WTC11 (cell line): ENCODE measurements at regions not wholly inside any gene's neighbourhood (a gene's known extent, or its start where the extent isn't known, plus 50 kb on each side); places are given as distances from the start of the nearest gene placed in this dataset.

Experiments
- ATAC-seq: fragments of 200-7000 bp; cut with Tn5 transposase; 2 replicates; pipeline ENCODE4 v1.10.0; 2021; ENCODE audit warnings: mild to moderate bottlenecking, moderate library complexity
- CTCF ChIA-PET: fragments of 300-600 bp; sonication (Branson Sonifier 250); formaldehyde crosslinking; loops from one replicate; lab custom pipeline; 2021; ENCODE audit warnings: antibody characterized with exemption; lab: Charles Lee
- POLR2A ChIA-PET: fragments of 350-600 bp; sonication (Branson Sonifier 250); formaldehyde crosslinking; loops from one replicate; lab custom pipeline; 2021; ENCODE audit warnings: antibody characterized with exemption; lab: Charles Lee
- DNase-seq: peaks from one replicate; pipeline ENCODE4 v3.0.0; 2021; ENCODE audit warnings: low spot score
- H3K27ac Mint-ChIP-seq: 2 replicates; pipeline ENCODE4 v1.8.0; 2021; ENCODE audit warnings: mixed read lengths
- H3K27me3 Mint-ChIP-seq: 2 replicates; pipeline ENCODE4 v1.8.0; 2021; ENCODE audit warnings: low read depth, mild to moderate bottlenecking, moderate library complexity, mixed read lengths
- H3K36me3 Mint-ChIP-seq: 2 replicates; pipeline ENCODE4 v1.8.0; 2021; ENCODE audit warnings: mixed read lengths
- H3K4me1 Mint-ChIP-seq: 2 replicates; pipeline ENCODE4 v1.8.0; 2022; ENCODE audit warnings: mixed read lengths
- H3K4me3 Mint-ChIP-seq: 2 replicates; pipeline ENCODE4 v1.8.0; 2021; ENCODE audit warnings: mild to moderate bottlenecking, moderate library complexity, mixed read lengths
- H3K9me3 Mint-ChIP-seq: 2 replicates; pipeline ENCODE4 v1.8.0; 2021; ENCODE audit warnings: mixed read lengths
- CBFB ChIP-seq: sonication (generic); formaldehyde crosslinking; IDR thresholded peaks from 2 replicates; pipeline ENCODE4 v1.8.1; 2022; ENCODE audit warnings: mild to moderate bottlenecking, low read depth, missing genetic modification reagents
- ETV6 ChIP-seq: sonication (generic); formaldehyde crosslinking; IDR thresholded peaks from 2 replicates; pipeline ENCODE4 v1.8.1; 2022; ENCODE audit warnings: mild to moderate bottlenecking, missing genetic modification reagents
- MYBL2 ChIP-seq: sonication (generic); formaldehyde crosslinking; IDR thresholded peaks from 2 replicates; pipeline ENCODE4 v1.8.1; 2023; ENCODE audit warnings: mild to moderate bottlenecking, moderate library complexity, missing genetic modification reagents
- NFE2L1 ChIP-seq: sonication (generic); formaldehyde crosslinking; IDR thresholded peaks from 2 replicates; pipeline ENCODE4 v1.8.1; 2023; ENCODE audit warnings: missing genetic modification reagents
- NR3C1 ChIP-seq: sonication (generic); formaldehyde crosslinking; conservative IDR thresholded peaks from 2 replicates; pipeline ENCODE4 v1.8.1; 2023; ENCODE audit warnings: low read depth, mild to moderate bottlenecking, missing genetic modification reagents
- RELA ChIP-seq: sonication (generic); formaldehyde crosslinking; IDR thresholded peaks from 2 replicates; pipeline ENCODE4 v1.8.1; 2022; ENCODE audit warnings: missing genetic modification reagents, mild to moderate bottlenecking, borderline replicate concordance
- RORB ChIP-seq: fragments of 250-450 bp; sonication (Bioruptor Pico); IDR thresholded peaks from 2 replicates; pipeline ENCODE4 v1.9.0; 2021; ENCODE audit warnings: mild to moderate bottlenecking
- SMAD4 ChIP-seq: sonication (generic); formaldehyde crosslinking; IDR thresholded peaks from 2 replicates; pipeline ENCODE4 v1.8.0; 2022; ENCODE audit warnings: mild to moderate bottlenecking, missing genetic modification reagents
- TCF7 ChIP-seq: sonication (generic); formaldehyde crosslinking; IDR thresholded peaks from 2 replicates; pipeline ENCODE4 v1.8.0; 2022; ENCODE audit warnings: mild to moderate bottlenecking, low read depth, missing genetic modification reagents, moderate library complexity
- TEAD1 ChIP-seq: sonication (generic); formaldehyde crosslinking; IDR thresholded peaks from 2 replicates; pipeline ENCODE4 v1.8.0; 2022; ENCODE audit warnings: mild to moderate bottlenecking, missing genetic modification reagents
- TEAD4 ChIP-seq: sonication (generic); formaldehyde crosslinking; IDR thresholded peaks from 2 replicates; pipeline ENCODE4 v1.8.0; 2022; ENCODE audit warnings: mild to moderate bottlenecking, missing genetic modification reagents
- ZNF219 ChIP-seq: sonication (generic); formaldehyde crosslinking; IDR thresholded peaks from 2 replicates; pipeline ENCODE4 v1.8.0; 2023; ENCODE audit warnings: missing genetic modification reagents, mild to moderate bottlenecking, borderline replicate concordance
- ZNF396 ChIP-seq: fragments of 250-450 bp; sonication (Bioruptor Pico); IDR thresholded peaks from 2 replicates; pipeline ENCODE4 v1.8.0; 2021; ENCODE audit warnings: mild to moderate bottlenecking, moderate library complexity, borderline replicate concordance
- TF ChIP-seq, protein P1 (sequence below): sonication (generic); formaldehyde crosslinking; IDR thresholded peaks from 2 replicates; pipeline ENCODE4 v1.8.1; 2022; ENCODE audit warnings: mild to moderate bottlenecking, moderate library complexity, missing genetic modification reagents
- TF ChIP-seq, protein P2 (sequence below): sonication (generic); formaldehyde crosslinking; IDR thresholded peaks from 2 replicates; pipeline ENCODE4 v1.8.0; 2022; ENCODE audit warnings: mild to moderate bottlenecking, missing genetic modification reagents
- TF ChIP-seq, protein P3 (sequence below): sonication (generic); formaldehyde crosslinking; IDR thresholded peaks from 2 replicates; pipeline ENCODE4 v1.8.0; 2023; ENCODE audit warnings: missing genetic modification reagents, mild to moderate bottlenecking, borderline replicate concordance
- TF ChIP-seq, protein P4 (sequence below): sonication (generic); formaldehyde crosslinking; IDR thresholded peaks from 2 replicates; pipeline ENCODE4 v1.8.1; 2023; ENCODE audit warnings: mild to moderate bottlenecking, moderate library complexity, missing genetic modification reagents
- TF ChIP-seq, protein P5 (sequence below): fragments of 250-450 bp; sonication (Bioruptor Pico); IDR thresholded peaks from 2 replicates; pipeline ENCODE4 v1.9.0; 2021; ENCODE audit warnings: mild to moderate bottlenecking
- TF ChIP-seq, protein P6 (sequence below): sonication (generic); formaldehyde crosslinking; conservative IDR thresholded peaks from 2 replicates; pipeline ENCODE4 v1.8.1; 2023; ENCODE audit warnings: mild to moderate bottlenecking, low read depth, missing genetic modification reagents, moderate library complexity
- TF ChIP-seq, protein P7 (sequence below): sonication (generic); formaldehyde crosslinking; IDR thresholded peaks from 2 replicates; pipeline ENCODE4 v1.8.0; 2022; ENCODE audit warnings: missing genetic modification reagents

DNA sequence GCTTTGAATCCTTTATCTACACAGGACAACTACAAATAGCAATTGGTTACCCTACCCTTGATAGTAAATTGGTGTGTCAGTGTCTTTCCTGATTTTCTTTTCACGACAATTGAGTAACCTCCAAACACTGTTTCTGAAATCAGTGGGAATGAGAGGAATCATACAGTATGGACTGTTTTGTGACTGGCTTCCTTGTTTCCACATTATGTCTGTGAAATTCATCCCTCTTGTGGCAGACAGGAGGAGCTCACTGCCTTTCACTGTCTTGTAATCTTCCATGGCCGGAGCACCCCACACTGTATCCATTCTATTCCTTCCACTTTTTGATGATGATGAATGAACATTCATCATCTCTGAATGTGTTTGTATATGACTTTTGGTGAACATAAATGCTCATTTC lies 164.0 kb upstream of the PZP start (continued):
- TF ChIP-seq, protein P1, sequence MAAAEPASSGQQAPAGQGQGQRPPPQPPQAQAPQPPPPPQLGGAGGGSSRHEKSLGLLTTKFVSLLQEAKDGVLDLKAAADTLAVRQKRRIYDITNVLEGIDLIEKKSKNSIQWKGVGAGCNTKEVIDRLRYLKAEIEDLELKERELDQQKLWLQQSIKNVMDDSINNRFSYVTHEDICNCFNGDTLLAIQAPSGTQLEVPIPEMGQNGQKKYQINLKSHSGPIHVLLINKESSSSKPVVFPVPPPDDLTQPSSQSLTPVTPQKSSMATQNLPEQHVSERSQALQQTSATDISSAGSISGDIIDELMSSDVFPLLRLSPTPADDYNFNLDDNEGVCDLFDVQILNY, result no peak
- no peak for TF ChIP-seq NFE2L1 (CRISPR knock-in tag)
- TF ChIP-seq, protein P2, sequence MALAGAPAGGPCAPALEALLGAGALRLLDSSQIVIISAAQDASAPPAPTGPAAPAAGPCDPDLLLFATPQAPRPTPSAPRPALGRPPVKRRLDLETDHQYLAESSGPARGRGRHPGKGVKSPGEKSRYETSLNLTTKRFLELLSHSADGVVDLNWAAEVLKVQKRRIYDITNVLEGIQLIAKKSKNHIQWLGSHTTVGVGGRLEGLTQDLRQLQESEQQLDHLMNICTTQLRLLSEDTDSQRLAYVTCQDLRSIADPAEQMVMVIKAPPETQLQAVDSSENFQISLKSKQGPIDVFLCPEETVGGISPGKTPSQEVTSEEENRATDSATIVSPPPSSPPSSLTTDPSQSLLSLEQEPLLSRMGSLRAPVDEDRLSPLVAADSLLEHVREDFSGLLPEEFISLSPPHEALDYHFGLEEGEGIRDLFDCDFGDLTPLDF (CRISPR knock-in tag), result no peak

DNA sequence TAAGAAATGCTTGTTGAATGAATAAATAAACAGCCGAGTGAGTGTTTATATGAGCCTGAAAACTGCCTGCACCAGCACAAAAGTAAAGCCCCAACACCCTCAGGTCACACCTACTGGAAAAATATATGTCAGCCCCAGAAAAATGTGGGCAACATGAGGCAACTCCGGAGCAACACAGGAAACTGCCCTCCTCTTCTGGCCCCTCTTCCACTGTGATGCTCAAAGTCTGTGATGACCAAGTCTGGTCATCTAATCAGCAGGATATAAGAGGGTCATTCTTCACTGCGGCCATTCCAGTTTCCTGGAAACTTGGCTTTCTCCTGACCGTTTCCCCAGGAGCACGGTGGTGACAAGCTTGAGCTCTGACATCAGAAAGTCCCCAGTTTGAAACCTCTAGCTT lies 159.6 kb upstream of the PZP start:
- ATAC-seq (no peak), DNase-seq (no peak)
- CTCF ChIA-PET, result interaction anchor here (3.0 kb wide), 1 partner anchor 10 kb away, joined by 18 read pairs; no protein-coding TSS in a partner anchor
- Mint-ChIP-seq H3K4me3 (no peak overlapping the region), H3K27me3 (no peaks in the 10 kb centered on the region), H3K36me3 (no peaks in the 10 kb centered on the region), H3K9me3 (no peaks in the 10 kb centered on the region), H3K4me1 (peaks cover 44% of the 10 kb centered on the region), H3K27ac (no peak overlapping the region)
- POLR2A ChIA-PET, result no interaction called here
- TF ChIP-seq RORB (CRISPR knock-in tag), result no peak
- no peak for TF ChIP-seq ZNF219 (CRISPR knock-in tag)
- TF ChIP-seq, protein P3, sequence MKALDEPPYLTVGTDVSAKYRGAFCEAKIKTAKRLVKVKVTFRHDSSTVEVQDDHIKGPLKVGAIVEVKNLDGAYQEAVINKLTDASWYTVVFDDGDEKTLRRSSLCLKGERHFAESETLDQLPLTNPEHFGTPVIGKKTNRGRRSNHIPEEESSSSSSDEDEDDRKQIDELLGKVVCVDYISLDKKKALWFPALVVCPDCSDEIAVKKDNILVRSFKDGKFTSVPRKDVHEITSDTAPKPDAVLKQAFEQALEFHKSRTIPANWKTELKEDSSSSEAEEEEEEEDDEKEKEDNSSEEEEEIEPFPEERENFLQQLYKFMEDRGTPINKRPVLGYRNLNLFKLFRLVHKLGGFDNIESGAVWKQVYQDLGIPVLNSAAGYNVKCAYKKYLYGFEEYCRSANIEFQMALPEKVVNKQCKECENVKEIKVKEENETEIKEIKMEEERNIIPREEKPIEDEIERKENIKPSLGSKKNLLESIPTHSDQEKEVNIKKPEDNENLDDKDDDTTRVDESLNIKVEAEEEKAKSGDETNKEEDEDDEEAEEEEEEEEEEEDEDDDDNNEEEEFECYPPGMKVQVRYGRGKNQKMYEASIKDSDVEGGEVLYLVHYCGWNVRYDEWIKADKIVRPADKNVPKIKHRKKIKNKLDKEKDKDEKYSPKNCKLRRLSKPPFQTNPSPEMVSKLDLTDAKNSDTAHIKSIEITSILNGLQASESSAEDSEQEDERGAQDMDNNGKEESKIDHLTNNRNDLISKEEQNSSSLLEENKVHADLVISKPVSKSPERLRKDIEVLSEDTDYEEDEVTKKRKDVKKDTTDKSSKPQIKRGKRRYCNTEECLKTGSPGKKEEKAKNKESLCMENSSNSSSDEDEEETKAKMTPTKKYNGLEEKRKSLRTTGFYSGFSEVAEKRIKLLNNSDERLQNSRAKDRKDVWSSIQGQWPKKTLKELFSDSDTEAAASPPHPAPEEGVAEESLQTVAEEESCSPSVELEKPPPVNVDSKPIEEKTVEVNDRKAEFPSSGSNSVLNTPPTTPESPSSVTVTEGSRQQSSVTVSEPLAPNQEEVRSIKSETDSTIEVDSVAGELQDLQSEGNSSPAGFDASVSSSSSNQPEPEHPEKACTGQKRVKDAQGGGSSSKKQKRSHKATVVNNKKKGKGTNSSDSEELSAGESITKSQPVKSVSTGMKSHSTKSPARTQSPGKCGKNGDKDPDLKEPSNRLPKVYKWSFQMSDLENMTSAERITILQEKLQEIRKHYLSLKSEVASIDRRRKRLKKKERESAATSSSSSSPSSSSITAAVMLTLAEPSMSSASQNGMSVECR (CRISPR knock-in tag), result no peak
- TF ChIP-seq MYBL2 (CRISPR knock-in tag), result no peak
- no peak for TF ChIP-seq RELA (CRISPR knock-in tag)
- TF ChIP-seq, protein P4, sequence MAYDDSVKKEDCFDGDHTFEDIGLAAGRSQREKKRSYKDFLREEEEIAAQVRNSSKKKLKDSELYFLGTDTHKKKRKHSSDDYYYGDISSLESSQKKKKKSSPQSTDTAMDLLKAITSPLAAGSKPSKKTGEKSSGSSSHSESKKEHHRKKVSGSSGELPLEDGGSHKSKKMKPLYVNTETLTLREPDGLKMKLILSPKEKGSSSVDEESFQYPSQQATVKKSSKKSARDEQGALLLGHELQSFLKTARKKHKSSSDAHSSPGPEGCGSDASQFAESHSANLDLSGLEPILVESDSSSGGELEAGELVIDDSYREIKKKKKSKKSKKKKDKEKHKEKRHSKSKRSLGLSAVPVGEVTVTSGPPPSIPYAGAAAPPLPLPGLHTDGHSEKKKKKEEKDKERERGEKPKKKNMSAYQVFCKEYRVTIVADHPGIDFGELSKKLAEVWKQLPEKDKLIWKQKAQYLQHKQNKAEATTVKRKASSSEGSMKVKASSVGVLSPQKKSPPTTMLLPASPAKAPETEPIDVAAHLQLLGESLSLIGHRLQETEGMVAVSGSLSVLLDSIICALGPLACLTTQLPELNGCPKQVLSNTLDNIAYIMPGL (CRISPR knock-in tag), result no peak
- TF ChIP-seq TEAD4 (CRISPR knock-in tag), result no peak
- TF ChIP-seq, protein P5, sequence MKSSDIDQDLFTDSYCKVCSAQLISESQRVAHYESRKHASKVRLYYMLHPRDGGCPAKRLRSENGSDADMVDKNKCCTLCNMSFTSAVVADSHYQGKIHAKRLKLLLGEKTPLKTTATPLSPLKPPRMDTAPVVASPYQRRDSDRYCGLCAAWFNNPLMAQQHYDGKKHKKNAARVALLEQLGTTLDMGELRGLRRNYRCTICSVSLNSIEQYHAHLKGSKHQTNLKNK (CRISPR knock-in tag), result no peak
- no peak for TF ChIP-seq ZNF396
- no peak for TF ChIP-seq TEAD1 (CRISPR knock-in tag)
- TF ChIP-seq, protein P6, sequence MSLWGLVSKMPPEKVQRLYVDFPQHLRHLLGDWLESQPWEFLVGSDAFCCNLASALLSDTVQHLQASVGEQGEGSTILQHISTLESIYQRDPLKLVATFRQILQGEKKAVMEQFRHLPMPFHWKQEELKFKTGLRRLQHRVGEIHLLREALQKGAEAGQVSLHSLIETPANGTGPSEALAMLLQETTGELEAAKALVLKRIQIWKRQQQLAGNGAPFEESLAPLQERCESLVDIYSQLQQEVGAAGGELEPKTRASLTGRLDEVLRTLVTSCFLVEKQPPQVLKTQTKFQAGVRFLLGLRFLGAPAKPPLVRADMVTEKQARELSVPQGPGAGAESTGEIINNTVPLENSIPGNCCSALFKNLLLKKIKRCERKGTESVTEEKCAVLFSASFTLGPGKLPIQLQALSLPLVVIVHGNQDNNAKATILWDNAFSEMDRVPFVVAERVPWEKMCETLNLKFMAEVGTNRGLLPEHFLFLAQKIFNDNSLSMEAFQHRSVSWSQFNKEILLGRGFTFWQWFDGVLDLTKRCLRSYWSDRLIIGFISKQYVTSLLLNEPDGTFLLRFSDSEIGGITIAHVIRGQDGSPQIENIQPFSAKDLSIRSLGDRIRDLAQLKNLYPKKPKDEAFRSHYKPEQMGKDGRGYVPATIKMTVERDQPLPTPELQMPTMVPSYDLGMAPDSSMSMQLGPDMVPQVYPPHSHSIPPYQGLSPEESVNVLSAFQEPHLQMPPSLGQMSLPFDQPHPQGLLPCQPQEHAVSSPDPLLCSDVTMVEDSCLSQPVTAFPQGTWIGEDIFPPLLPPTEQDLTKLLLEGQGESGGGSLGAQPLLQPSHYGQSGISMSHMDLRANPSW (CRISPR knock-in tag), result no peak
- TF ChIP-seq ETV6 (CRISPR knock-in tag), result no peak
- TF ChIP-seq SMAD4, result no peak
- TF ChIP-seq TCF7 (CRISPR knock-in tag), result no peak
- TF ChIP-seq, protein P7, sequence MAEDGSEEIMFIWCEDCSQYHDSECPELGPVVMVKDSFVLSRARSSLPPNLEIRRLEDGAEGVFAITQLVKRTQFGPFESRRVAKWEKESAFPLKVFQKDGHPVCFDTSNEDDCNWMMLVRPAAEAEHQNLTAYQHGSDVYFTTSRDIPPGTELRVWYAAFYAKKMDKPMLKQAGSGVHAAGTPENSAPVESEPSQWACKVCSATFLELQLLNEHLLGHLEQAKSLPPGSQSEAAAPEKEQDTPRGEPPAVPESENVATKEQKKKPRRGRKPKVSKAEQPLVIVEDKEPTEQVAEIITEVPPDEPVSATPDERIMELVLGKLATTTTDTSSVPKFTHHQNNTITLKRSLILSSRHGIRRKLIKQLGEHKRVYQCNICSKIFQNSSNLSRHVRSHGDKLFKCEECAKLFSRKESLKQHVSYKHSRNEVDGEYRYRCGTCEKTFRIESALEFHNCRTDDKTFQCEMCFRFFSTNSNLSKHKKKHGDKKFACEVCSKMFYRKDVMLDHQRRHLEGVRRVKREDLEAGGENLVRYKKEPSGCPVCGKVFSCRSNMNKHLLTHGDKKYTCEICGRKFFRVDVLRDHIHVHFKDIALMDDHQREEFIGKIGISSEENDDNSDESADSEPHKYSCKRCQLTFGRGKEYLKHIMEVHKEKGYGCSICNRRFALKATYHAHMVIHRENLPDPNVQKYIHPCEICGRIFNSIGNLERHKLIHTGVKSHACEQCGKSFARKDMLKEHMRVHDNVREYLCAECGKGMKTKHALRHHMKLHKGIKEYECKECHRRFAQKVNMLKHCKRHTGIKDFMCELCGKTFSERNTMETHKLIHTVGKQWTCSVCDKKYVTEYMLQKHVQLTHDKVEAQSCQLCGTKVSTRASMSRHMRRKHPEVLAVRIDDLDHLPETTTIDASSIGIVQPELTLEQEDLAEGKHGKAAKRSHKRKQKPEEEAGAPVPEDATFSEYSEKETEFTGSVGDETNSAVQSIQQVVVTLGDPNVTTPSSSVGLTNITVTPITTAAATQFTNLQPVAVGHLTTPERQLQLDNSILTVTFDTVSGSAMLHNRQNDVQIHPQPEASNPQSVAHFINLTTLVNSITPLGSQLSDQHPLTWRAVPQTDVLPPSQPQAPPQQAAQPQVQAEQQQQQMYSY (CRISPR knock-in tag), result no peak
- TF ChIP-seq NR3C1, result no peak
- no peak for TF ChIP-seq CBFB
